DMS53 (cell line): ENCODE measurements at regions not wholly inside any gene's neighbourhood (a gene's known extent, or its start where the extent isn't known, plus 50 kb on each side); places are given as distances from the start of the nearest gene placed in this dataset.

Source experiments
- DNase-seq: peaks from one replicate; lab custom pipeline; 2025; lab: John Stamatoyannopoulos, UW

DNA sequence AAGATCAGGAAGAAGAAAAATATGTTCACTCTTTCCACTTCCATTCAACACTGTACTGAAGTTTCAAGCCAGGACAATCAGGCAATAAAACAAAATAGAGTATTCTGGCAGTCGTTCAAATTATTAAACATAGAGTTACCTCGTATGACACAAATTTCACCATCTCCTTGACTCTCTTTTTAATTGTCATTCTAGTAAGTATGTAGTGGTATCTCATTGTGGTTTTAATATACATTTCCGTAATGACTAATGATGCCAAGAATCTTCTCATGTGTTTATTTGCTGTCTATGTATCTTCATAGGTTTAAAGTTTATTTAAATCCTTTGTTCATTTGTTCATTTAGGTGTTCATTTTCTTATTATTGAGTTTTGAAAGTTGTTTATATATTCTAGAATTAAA is 352.2 kb downstream of the IDS start:
- no peak for DNase-seq

DNA sequence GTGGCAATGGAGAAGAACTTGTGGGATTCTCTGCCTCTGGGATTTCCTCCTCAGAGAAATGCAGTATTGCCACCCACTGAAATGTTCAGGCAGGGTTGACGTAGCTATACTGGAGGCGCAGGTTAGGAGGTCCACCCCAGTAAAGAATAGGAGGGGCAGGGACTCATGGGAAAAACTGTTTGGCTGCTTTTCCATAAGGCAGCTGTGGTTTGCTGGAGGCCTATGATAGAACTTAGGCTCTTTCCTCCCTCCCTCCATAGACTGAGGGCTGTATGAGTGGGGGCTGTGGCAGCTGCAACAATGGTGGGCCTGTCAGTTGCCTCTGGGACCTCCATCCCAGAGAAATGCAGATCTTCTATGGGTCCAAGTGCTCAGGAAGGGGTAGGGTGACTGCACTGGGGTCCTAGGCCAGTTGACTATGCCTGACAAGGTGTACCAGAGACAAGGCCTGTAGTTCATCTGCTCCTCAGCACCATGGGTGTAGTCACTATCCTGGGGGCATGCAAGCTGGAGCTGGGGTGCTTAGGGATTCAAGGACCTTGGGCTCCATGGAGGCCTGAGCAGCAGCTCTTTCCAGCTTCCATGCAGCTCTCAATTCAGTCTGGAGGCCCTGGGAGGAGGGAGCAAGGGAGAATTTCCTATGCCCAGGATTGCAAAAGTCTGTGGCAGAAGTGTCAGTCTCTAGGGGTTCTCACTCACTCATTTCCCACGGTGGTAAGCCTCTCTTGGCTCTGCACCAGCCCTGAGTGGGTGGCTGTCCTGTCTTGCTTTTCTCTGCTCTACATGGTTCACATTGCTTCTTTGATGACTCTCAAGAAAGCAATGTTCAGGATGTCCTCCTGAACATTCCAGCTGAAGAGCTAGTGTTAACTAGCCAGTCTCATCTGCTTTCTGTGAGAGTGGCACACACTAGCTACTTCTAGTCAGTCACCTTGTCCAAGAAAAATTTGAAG is 353.0 kb downstream of the IDS start:
- no peak for DNase-seq

DNA sequence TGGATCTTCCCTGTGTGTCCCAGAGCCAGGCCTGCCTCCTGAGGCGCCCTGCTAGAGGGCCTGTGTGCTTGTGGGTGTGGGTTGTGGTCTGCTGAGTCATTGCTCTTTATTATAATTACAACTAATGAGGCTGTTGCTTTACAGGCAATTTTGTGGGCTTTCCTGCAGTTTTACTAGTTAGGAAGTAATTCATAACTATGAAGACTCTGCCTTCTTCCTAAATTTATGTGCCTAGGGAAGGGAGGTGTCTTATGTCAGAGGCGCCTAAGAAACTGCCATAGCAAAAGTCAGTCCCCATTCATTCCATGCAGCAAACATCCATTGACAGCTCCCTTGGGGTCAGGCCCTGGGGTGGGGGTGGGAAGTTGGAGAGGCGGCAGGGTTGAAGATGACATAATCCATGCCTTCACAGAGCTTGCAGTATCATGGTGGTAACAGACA is 359.2 kb downstream of the IDS start:
- no peak for DNase-seq

- DNase-seq: no peak
These were observed 373.3 kb downstream of the IDS start for GRCh38 chrX:149131774-149132173.

DNA sequence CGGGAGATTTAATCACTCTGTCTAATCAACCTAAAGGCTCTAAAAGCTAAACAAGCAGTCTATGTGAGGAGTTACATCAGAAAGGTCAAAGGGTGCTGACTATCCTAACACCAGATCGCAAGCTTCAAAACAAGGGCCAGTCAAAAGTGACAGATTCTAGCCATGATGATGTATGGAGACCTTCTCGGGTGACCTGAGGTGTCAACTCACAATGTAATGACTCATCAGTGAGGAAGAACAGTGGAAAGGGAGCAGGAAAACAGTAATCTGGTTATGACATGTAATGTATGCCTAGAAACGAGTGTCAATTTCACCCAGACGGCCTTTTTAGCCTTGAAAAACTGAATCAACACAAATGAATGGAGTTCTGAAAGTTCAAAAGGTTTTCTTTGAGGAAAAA is 375.3 kb downstream of the IDS start:
- peak; percentile 30 for DNase-seq

- no peak for DNase-seq
These were observed 380.5 kb downstream of the IDS start for GRCh38 chrX:149124526-149125108.

- DNase-seq: no peak
These were observed 383.7 kb downstream of the IDS start for GRCh38 chrX:149121206-149121920.

GRCh38 chrX:149120459-149120858 is 384.6 kb downstream of the IDS start:
- DNase-seq: no peak

DNA sequence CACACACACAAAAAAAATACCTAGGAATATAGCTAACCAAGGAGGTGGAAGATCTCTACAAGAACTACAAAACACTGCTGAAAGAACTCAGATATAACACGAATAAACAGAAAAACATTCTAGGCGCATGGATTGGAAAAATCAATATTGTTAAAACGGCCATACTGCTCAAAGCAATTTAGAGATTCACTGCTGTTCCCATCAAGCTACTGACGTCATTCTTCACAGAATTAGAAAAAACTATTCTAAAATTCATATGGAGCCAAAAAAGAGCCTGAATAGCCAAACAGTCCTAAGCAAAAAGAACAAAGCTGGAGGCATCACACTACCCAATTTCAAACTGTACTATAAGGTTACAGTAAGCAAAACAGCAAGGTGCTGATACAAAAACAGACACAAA is 390.2 kb downstream of the IDS start:
- DNase-seq: no peak

GRCh38 chrX:149114001-149114400 is 391.1 kb downstream of the IDS start:
- DNase-seq: no peak

DNA sequence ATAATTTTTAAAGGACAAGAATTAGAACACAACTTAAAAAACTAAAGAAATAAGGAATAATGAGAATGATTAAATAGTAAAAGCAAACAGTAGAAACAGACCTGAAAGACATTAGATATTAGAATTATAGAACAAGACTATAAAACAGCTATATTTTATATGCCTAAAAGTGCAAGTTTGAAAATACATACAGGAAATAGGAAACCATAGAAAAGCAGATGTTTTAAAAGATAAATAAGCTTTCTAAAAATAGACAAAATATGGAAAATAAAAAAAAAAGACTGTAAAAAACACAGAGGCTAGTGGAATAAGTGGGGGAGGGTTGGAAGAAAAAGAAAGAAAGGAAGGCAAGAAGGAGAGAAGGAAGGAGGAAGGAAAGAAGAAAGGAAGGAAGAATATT is 407.3 kb downstream of the IDS start:
- no peak for DNase-seq

DNA sequence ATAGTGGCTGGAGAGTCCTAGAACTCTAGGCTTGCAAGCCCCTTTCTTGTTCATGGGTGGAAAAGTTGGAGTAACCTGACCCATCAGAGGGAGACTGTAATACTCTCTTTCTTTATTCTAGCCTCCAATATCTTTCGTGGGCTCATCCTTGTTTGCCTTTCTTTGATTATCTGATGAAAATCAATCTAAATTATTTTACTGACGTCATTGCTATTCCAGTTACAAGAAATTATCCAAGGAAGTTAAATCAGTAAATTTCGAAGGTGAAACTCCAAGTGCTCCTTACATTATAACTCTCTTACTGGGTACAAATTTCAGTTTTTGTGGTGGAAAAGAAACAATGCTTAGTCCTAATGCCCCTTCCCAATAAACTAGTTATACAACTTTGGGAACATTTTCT is 412.9 kb downstream of the IDS start:
- DNase-seq: no peak

GRCh38 chrX:149079805-149080406 is 425.2 kb downstream of the IDS start:
- peak; percentile 12 for DNase-seq

GRCh38 chrX:149074398-149074797 is 430.7 kb downstream of the IDS start:
- DNase-seq: no peak

GRCh38 chrX:149073479-149073878 is 431.6 kb downstream of the IDS start:
- no peak for DNase-seq

DNA sequence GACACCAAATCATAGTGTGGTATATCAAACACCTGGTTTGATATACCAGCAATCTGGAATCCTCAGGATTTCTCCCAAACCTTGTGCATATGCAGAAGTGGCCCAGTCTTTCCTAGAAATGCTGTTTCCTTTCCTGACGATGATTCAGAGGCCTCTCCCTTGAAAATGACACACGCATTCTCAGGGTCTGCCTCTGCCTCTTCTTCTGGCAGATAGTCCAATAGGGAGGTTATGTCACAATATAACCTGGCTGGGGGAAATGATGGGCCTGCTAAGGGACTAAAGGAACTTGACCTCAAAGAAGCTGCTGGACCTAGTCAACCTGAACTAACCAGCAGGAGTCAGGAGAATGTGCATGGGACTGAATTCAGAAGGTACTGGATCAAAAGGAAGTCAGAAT is 435.2 kb downstream of the IDS start:
- DNase-seq: no peak

DNA sequence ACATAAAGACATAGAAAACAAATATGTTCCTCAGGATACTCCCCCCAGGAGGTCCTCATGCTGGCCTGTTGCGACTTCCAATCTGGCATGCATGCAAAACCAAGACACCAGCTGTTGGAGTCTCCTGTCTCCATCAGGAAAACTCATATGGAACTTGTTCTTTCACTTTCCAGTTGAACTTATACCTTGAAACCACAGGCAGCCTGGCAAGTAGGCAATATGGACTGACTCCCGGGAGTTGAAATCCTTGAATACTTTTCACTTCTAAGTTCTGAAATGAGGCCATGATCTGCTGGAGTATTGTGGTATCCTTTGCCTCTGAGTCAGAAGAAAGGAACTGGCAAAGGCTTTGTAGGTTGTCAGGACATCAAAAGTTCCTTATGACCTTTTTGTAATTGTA is 444.2 kb downstream of the IDS start:
- DNase-seq: no peak
